ENCODE measurements at regions not wholly inside any gene's neighbourhood (a gene's known extent, or its start where the extent isn't known, plus 50 kb on each side); places are given as distances from the start of the nearest gene placed in this dataset.
"Not testable (repeated sequence)": the region's sequence is repeated elsewhere in the genome, so short reads cannot be mapped to it uniquely, and the experiment has no call there.

DNA sequence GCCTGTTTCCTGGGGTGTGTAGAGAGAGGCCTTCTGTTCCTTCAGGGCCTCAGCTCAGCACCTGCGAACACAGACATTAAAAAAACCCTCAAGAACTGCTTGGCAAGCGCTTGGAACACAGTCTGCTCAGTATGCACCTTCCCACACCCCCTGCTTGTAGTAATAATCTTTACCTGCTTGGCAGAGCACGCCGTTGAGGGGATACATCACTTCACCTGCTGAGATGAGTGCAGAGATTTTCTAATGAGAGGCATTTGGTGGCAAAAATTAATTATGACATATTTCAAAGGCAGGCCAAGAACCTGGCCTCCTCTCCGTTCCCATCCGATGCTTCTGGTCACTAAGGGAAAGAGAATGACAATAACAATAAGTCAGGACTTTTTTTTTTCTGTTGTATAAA is 93.4 kb upstream of the DPP6 start:
- TF ChIP-seq, protein P1, sequence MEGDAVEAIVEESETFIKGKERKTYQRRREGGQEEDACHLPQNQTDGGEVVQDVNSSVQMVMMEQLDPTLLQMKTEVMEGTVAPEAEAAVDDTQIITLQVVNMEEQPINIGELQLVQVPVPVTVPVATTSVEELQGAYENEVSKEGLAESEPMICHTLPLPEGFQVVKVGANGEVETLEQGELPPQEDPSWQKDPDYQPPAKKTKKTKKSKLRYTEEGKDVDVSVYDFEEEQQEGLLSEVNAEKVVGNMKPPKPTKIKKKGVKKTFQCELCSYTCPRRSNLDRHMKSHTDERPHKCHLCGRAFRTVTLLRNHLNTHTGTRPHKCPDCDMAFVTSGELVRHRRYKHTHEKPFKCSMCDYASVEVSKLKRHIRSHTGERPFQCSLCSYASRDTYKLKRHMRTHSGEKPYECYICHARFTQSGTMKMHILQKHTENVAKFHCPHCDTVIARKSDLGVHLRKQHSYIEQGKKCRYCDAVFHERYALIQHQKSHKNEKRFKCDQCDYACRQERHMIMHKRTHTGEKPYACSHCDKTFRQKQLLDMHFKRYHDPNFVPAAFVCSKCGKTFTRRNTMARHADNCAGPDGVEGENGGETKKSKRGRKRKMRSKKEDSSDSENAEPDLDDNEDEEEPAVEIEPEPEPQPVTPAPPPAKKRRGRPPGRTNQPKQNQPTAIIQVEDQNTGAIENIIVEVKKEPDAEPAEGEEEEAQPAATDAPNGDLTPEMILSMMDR (IDR thresholded peaks at IDR 0.05): not testable (repeated sequence)
- TF ChIP-seq POLR2A (IDR thresholded peaks at IDR 0.05): not testable (repeated sequence)

Data from Peyer's patch (tissue), 4 donors.